Activated CD4-positive, alpha-beta T cell treated with anti-CD3 and anti-CD28 coated beads, Interleukin-2, amount 10 ng/mL, durations not matched to agents 24 days and 14 days (primary cell): ENCODE measurements at regions not wholly inside any gene's neighbourhood (a gene's known extent, or its start where the extent isn't known, plus 50 kb on each side); places are given as distances from the start of the nearest gene placed in this dataset.
A peak's percentile ranks its signal among the peaks of the same experiment; 100 is the strongest.

ENCODE experiments used
- DNase-seq: peaks from one replicate; pipeline ENCODE4 v3.0.0; 2022
- H3K27ac Mint-ChIP-seq: one replicate; pipeline ENCODE4 v1.8.0; 2022; ENCODE audit warnings: mild to moderate bottlenecking, mixed read lengths
- H3K27me3 Mint-ChIP-seq: one replicate; pipeline ENCODE4 v1.8.0; 2022; ENCODE audit warnings: mixed read lengths
- H3K36me3 Mint-ChIP-seq: one replicate; pipeline ENCODE4 v1.8.0; 2022; ENCODE audit warnings: low read depth, mild to moderate bottlenecking, mixed read lengths
- H3K4me1 Mint-ChIP-seq: one replicate; pipeline ENCODE4 v1.8.0; 2021; ENCODE audit warnings: mixed read lengths
- H3K4me3 Mint-ChIP-seq: one replicate; pipeline ENCODE4 v1.8.0; 2022; ENCODE audit warnings: mild to moderate bottlenecking, moderate library complexity, mixed read lengths
- H3K9me3 Mint-ChIP-seq: one replicate; pipeline ENCODE4 v1.8.0; 2021; ENCODE audit warnings: mixed read lengths
- intact Hi-C: fragments of 100-400 bp; cut with micrococcal nuclease; formaldehyde crosslinking; loops from one replicate; pipeline ENCODE4 v1.15.1; 2023

DNA sequence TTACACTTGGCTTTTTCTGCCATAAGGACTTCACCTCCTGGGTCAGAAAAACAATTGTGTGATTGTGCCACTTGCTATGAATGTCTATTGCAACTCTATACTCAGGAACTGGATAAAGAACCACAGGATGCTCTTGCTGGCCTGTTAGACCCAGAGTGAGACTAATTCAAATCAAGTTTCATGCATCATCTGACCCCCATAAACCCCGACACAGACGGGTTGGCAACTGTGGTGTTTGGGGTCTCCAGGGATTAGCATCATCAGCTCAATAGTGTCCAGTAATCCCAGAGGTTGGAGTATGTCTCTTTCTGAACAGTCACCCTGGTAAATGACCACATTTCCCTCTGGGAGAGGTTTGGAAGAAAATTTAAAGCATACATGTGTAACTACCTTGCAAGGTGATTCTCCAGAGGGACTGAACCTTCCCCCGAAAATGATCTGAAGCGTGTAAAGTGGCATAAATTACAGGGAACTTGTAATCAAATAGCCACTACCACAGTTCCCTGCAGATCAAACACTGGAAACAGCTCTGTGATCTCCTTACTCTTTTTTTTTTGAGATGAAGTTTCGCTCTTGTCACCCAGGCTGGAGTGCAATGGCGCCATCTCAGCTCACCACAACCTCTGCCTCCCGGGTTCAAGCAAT, 1097.6 kb downstream of the TBC1D22A start:
- Mint-ChIP-seq H3K36me3 (no peaks in the 10 kb centered on the region), H3K4me1 (no peaks in the 10 kb centered on the region), H3K4me3 (no peak overlapping the region), H3K9me3 (no peaks in the 10 kb centered on the region), H3K27me3 (no peaks in the 10 kb centered on the region), H3K27ac (no peak overlapping the region)
- DNase-seq, result peak; percentile 24
- intact Hi-C loops, result no loop called here

DNA sequence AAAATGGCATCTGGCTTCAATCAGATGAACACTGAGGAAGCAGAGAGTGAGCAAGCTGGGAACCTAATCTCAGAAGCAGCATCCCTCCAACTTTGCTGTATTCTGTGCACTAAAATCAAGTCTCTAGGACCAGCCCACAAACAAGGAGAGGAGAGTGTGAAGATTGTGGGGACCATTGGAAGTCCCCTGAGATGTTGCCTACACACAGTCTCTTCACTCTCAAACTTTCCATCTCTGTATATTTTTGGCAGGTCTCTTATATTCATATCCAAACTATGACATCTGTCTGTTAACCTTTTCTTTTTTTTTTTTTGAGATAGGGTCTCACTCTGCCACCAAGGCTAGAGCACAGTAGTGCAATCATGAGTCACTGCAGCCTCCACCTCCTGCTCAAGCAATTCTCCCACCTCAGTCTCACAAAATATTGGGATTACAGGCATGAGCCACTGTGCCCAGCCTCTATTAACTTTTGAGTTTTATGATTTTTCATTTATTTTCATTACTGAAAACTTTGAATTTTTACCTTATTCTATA, 1096.4 kb downstream of the TBC1D22A start:
- no peak overlapping the region for H3K4me3 Mint-ChIP-seq
- no peaks in the 10 kb centered on the region for H3K9me3 Mint-ChIP-seq
- no peaks in the 10 kb centered on the region for H3K4me1 Mint-ChIP-seq
- no peaks in the 10 kb centered on the region for H3K36me3 Mint-ChIP-seq
- DNase-seq, result no peak
- intact Hi-C loops, result no loop called here
- no peaks in the 10 kb centered on the region for H3K27me3 Mint-ChIP-seq
- no peak overlapping the region for H3K27ac Mint-ChIP-seq

DNA sequence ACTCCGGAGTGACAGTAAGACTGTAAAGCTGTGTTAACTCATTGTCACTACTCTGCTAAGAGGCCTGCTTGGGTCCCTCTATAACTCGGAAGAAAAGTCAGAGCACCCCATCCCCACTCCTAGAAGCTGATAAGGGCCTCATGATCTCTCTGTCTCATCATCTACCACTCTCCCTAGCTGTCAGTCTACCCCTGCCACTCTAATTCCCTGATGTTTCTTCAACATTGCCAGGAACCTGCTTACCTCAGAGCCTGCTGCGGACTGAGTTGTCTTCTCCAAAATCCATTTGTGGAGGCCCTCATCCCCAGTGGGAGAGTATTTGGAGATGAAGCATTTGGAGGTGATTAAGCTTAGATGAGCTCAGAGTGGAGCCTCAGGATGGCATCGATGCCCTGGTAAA, 1092.2 kb downstream of the TBC1D22A start:
- Mint-ChIP-seq H3K27ac (no peak overlapping the region), H3K27me3 (no peaks in the 10 kb centered on the region), H3K9me3 (no peaks in the 10 kb centered on the region), H3K4me3 (no peak overlapping the region), H3K4me1 (no peaks in the 10 kb centered on the region), H3K36me3 (no peaks in the 10 kb centered on the region)
- DNase-seq, result no peak
- intact Hi-C loops, result no loop called here

DNA sequence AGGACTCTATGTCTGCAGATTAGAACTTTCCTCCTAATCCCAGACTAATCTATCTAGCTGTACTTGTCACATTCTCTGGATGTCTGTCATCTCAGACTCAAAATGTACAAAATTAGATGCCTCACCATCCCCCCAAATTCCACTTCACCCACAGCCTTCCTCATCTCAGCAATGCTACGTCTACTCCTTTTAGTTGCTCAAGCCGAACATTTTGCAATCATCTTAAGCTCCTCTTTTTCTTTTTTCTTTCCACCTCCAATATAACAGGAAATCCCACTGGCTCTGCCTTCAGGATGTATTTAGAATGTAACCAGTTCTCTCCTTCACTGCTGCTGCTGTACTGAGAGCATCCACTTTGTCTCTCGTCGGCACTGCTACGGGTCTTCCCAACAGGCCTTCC, 1091.8 kb downstream of the TBC1D22A start:
- Mint-ChIP-seq H3K27ac (no peak overlapping the region), H3K4me3 (no peak overlapping the region), H3K27me3 (no peaks in the 10 kb centered on the region), H3K9me3 (no peaks in the 10 kb centered on the region), H3K4me1 (no peaks in the 10 kb centered on the region), H3K36me3 (no peaks in the 10 kb centered on the region)
- intact Hi-C loops, result no loop called here
- DNase-seq, result no peak

DNA sequence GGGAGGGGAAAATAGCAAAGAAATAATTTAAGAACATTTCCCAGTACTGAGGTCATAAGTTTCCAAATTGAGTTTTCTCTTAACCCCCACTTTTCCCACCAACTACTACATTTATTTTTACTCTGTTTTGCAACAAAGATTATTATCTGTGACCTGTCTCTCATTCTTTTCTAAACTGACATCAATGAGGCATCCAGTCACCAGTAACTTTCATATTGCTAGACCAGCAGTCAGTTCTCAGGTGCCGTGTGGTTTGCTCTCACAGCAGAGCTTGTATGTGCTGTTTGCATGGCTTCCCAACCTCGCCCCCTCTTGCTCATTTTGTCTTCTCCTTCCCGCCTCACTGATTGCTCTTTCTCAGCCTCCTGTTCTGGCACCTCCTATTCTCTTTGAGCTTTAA, 1091.3 kb downstream of the TBC1D22A start:
- H3K9me3 Mint-ChIP-seq, result no peaks in the 10 kb centered on the region
- H3K27me3 Mint-ChIP-seq, result no peaks in the 10 kb centered on the region
- no peak overlapping the region for H3K27ac Mint-ChIP-seq
- H3K36me3 Mint-ChIP-seq, result no peaks in the 10 kb centered on the region
- no peaks in the 10 kb centered on the region for H3K4me1 Mint-ChIP-seq
- DNase-seq, result no peak
- H3K4me3 Mint-ChIP-seq, result no peak overlapping the region
- intact Hi-C loops, result no loop called here

DNA sequence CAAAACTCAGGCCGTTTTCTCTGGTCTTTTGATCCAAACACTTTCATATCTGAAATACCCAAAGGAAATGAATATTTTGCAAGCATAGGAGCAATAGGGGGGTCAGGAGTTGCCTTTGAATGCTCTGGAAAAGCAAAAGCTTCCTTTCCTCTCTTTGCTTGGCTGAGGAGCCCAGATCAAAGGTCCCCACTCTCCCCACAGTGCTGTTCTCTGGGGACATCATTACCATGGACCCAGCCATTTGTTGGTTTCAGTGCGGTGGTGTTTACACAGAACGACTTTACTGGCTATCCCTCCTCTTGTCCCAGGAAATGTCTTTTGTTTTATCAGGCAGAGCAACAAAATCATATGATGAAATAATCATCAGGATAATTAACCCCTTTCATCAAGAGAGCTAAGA, 1089.1 kb downstream of the TBC1D22A start:
- H3K27ac Mint-ChIP-seq, result no peak overlapping the region
- no peaks in the 10 kb centered on the region for H3K36me3 Mint-ChIP-seq
- no peaks in the 10 kb centered on the region for H3K4me1 Mint-ChIP-seq
- no peak overlapping the region for H3K4me3 Mint-ChIP-seq
- intact Hi-C loops, result no loop called here
- DNase-seq, result no peak
- H3K27me3 Mint-ChIP-seq, result no peaks in the 10 kb centered on the region
- no peaks in the 10 kb centered on the region for H3K9me3 Mint-ChIP-seq

DNA sequence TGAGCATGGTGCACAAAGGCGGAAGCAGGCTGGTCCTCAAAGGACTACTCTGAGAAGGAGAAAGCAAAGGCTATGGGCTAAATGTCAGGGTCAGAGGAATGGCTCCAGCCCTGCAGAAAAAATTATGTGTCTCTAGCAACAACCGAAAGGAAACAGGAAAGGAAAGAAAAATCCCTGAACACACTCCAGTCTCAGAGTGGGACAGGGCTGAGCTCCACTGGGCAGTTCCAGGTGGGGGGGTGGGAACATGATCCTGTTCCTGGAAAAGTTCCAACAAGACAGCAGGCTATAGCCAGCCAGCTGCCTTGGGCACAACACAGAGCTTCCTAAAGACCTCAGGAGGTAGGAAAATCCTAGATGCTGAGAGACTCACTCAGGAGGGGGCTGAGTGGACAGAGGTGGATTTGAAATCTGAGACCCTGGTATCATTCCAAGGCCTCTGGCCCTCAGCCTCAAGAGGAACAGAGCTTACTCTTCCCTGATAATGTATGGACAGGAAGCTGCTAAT, 1088.2 kb downstream of the TBC1D22A start:
- no peak overlapping the region for H3K4me3 Mint-ChIP-seq
- H3K4me1 Mint-ChIP-seq, result no peaks in the 10 kb centered on the region
- no peak for DNase-seq
- H3K36me3 Mint-ChIP-seq, result no peaks in the 10 kb centered on the region
- no peaks in the 10 kb centered on the region for H3K9me3 Mint-ChIP-seq
- intact Hi-C loops, result no loop called here
- H3K27me3 Mint-ChIP-seq, result no peaks in the 10 kb centered on the region
- no peak overlapping the region for H3K27ac Mint-ChIP-seq

DNA sequence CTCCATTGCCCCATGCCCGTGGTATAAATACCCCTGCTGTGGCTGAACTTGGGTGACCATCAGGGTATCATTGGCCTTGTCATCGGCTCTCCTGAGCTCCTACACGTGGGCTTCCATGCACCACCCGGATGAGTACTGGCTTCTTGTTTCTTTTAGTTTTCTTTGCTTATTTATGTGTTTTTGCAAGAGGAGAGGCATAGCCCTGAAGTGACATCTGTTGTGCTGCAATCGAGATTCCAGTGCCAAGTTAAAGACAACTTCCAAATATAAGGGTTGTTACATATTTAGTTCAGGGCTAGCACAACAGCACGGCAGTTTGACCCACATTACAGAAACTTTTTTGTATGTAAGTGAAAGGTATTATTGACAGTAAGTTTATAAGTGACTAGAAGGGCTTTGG, 1087.1 kb downstream of the TBC1D22A start:
- Mint-ChIP-seq H3K4me1 (no peaks in the 10 kb centered on the region), H3K27ac (no peak overlapping the region), H3K4me3 (no peak overlapping the region), H3K36me3 (no peaks in the 10 kb centered on the region), H3K9me3 (no peaks in the 10 kb centered on the region), H3K27me3 (no peaks in the 10 kb centered on the region)
- no peak for DNase-seq
- intact Hi-C loops, result no loop called here

DNA sequence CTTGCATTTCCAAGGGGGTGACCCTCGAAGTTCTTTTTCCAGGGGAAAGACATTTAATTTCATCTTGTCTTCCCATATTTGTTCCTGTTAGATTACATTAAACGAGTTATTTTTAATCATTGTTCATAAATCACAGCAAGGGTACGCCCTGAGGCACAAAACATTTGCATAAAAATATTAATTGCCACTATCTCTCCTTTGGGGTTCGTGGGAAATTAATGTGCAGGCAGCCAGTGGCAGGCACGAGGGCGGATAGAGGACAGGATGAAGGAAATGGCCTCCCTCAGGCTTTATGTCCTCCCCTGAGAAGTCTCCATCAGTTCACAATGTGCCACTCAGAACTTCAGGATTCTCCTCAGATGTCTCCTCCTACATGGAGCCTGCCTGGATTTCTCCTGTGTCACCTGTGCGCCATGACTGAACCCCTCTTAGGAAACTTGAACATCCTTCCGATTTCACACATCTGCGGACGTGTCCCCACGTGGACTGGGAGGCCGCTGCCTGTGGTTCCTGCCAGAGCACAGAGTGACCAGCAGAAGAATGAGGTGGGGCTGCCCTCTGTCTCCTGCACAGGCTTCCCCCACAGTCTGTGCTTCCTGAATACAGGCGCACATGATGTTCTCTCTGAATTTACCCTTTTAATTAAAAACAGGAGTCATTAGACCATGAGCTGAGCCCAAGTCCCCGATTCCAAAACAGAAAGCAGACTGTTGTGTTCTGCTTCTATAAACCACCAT, 1085.9 kb downstream of the TBC1D22A start:
- no peak overlapping the region for H3K4me3 Mint-ChIP-seq
- no peaks in the 10 kb centered on the region for H3K9me3 Mint-ChIP-seq
- H3K27ac Mint-ChIP-seq, result no peak overlapping the region
- no peaks in the 10 kb centered on the region for H3K36me3 Mint-ChIP-seq
- no peaks in the 10 kb centered on the region for H3K27me3 Mint-ChIP-seq
- H3K4me1 Mint-ChIP-seq, result no peaks in the 10 kb centered on the region
- intact Hi-C loops, result no loop called here
- no peak for DNase-seq

DNA sequence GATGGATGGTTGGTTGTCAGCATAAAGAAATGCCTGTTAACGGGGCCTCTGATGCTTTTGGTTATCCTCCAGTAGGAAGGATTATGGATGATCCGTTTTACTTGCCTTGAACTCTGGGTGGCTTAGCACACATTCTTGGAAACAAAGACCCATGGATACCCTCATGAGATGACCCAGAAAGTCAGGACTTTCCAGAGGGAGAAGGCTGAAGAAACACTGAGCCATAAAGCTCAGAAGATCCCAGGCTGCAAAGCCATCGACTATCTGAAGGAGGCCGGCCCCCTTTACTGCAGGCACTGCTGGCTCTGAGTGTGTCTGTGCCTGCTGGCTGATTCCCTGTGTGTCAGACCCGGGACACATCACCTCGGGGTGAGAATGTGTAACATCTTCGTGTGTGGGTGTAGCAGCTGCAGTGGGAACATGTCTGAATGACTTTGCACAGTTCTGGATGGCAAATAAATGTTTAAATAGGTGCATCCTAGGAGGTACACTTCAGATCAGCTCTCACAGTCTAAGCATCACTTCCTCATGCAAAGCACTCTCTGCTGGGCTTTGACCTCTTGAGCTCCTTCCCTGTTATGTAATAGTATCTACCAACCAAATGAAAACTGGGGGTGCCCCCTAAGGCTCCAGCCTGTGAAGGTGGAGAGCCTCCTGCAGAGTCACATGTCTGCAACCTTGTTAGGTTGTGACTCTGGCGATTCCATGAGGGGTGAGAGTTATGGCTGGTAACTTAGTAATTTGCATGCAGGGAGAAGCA, 1084.9 kb downstream of the TBC1D22A start:
- Mint-ChIP-seq H3K27me3 (no peaks in the 10 kb centered on the region), H3K9me3 (no peaks in the 10 kb centered on the region), H3K27ac (no peak overlapping the region), H3K4me3 (no peak overlapping the region), H3K4me1 (no peaks in the 10 kb centered on the region), H3K36me3 (no peaks in the 10 kb centered on the region)
- no peak for DNase-seq
- intact Hi-C loops, result no loop called here

DNA sequence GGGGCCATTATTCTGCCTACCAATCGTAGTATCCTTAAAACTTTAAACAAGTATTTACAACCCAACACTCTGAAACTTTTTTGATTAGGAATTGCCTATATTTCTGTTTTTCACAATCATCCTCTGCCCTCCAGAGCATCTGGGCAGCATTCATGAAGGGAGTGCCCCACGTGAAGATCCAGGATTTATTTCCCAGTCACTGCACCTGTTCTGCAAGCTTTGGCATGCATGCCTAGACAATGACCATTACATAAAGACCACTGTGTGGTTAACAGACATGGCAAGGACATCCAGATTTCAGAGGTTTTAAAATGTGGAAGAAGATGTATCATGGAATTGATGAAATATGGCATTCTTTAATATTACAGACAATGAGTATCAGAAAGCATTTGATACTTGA, 1083.8 kb downstream of the TBC1D22A start:
- H3K27ac Mint-ChIP-seq, result no peak overlapping the region
- DNase-seq, result no peak
- intact Hi-C loops, result no loop called here
- H3K9me3 Mint-ChIP-seq, result no peaks in the 10 kb centered on the region
- no peak overlapping the region for H3K4me3 Mint-ChIP-seq
- no peaks in the 10 kb centered on the region for H3K36me3 Mint-ChIP-seq
- no peaks in the 10 kb centered on the region for H3K4me1 Mint-ChIP-seq
- H3K27me3 Mint-ChIP-seq, result no peaks in the 10 kb centered on the region

DNA sequence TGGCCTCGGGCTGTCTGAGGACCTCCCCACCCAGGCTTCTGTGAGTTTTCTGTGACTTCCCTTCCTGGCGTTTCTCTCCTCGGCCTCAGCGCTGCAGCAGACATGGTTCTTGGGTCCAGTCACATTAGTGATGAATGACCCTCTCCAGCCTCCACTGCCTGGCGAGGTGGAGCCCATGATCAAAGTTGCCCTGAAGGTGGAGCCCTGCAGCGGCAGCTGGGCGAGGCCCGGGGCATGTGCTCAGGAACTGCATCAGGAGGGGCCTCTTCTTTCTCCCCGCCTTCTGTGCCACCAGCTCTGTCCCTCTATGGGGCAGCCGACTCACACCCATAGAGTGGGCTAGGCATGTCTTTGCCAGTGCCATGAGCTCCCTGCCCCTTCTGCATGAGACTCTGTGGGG, 1079.7 kb downstream of the TBC1D22A start:
- Mint-ChIP-seq H3K27ac (no peak overlapping the region), H3K4me3 (no peak overlapping the region), H3K36me3 (no peaks in the 10 kb centered on the region), H3K9me3 (no peaks in the 10 kb centered on the region), H3K4me1 (no peaks in the 10 kb centered on the region), H3K27me3 (no peaks in the 10 kb centered on the region)
- no peak for DNase-seq
- intact Hi-C loops, result no loop called here

DNA sequence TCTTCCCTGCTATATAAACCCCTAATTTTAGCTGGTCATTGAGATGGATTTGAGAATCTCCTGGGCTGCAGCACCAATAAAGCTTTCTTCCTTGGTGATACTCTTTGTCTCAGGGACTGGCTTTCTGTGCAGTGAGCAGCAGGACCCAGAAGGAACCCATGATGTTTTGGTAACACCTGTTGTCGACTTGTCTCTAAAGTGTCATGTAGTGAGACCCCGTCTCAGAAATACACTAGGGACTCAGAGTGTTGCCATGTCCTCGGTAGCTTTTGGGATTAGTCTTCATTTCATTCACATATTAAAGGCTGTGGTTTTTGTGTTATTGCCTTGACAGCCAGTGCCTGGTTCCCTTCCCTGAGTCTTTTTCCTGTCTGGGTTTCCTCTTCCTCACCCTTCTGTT, 1078.7 kb downstream of the TBC1D22A start:
- no peaks in the 10 kb centered on the region for H3K4me1 Mint-ChIP-seq
- no peaks in the 10 kb centered on the region for H3K27me3 Mint-ChIP-seq
- H3K36me3 Mint-ChIP-seq, result no peaks in the 10 kb centered on the region
- intact Hi-C loops, result no loop called here
- DNase-seq, result no peak
- H3K4me3 Mint-ChIP-seq, result no peak overlapping the region
- no peak overlapping the region for H3K27ac Mint-ChIP-seq
- H3K9me3 Mint-ChIP-seq, result no peaks in the 10 kb centered on the region

DNA sequence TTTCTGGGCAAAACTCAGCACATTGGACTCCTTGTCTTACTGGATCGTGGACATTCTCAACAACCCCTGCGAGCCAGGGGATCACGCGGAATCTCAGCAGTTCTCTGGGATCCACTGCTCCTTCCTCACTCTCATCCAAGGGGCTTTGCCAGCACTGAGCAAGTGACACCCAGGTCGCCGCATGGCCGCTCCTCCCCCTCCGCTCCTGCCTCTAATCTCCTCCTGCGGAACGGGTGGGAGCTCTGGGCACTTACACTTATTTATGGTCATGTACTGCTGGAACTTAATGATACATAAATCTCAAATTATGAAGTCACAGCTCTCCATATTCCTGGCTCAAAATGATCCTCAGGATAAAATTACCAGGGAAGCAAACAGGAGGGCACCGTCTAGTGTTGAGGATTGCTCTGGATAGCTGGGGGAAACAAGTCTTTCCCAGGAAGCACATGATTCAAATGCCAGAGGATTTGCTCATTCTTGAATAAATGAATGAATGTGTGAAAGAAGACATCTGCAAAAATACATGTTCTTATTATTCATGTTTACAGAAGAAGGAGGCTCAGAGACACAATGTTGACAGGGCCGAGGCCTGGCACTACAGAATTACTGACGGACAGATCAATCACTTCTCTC, 1077.3 kb downstream of the TBC1D22A start:
- Mint-ChIP-seq H3K27ac (no peak overlapping the region), H3K4me1 (no peaks in the 10 kb centered on the region), H3K9me3 (no peaks in the 10 kb centered on the region), H3K4me3 (no peak overlapping the region), H3K27me3 (no peaks in the 10 kb centered on the region), H3K36me3 (no peaks in the 10 kb centered on the region)
- intact Hi-C loops, result no loop called here
- DNase-seq, result no peak
